AG20443 (cell line): ENCODE measurements at regions not wholly inside any gene's neighbourhood (a gene's known extent, or its start where the extent isn't known, plus 50 kb on each side); places are given as distances from the start of the nearest gene placed in this dataset.

Experiments used
- DNase-seq: peaks from one replicate; pipeline ENCODE4 v3.0.0; 2012; ENCODE audit warnings: low spot score, mixed read lengths

DNA sequence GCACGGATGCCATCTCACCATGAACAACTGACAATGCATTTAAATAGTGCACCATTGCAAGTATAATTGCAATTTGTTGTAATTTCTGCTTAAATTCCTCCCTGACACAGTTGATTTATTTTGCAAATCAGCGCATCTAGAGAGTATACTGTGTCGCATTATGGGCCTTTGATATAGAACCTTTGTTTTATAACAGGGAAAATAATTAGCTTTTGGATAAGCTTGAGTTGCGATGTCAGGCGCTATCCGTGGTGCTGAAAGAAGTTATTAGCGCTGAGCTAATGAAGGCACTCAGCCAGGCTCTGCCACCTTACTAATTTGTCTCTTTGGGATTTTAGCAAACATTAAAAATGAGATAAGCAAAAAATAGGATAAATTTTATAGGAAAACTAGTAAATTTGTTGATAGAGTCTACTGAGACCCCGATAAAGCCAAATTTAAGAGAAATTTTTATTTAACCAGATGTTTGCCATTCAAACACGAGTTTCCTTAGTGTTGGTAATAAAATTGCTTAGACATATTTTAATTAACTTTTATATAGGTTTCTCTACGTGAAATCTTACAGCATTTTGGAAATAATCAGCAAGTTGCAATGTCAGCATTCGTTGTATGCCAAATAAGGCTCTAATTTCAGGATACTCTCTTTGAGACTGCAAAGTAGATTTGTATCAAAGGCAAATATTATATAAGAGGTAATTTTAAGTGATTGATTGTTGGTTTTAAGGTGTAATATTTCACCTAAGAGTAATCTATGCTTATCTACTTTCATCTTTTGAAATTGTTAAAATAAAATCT is 355.5 kb downstream of the TLR4 start:
- DNase-seq: peak; percentile 6

- DNase-seq: no peak
Observed at GRCh38 chr9:118083161-118083560, 379.0 kb downstream of the TLR4 start.

DNA sequence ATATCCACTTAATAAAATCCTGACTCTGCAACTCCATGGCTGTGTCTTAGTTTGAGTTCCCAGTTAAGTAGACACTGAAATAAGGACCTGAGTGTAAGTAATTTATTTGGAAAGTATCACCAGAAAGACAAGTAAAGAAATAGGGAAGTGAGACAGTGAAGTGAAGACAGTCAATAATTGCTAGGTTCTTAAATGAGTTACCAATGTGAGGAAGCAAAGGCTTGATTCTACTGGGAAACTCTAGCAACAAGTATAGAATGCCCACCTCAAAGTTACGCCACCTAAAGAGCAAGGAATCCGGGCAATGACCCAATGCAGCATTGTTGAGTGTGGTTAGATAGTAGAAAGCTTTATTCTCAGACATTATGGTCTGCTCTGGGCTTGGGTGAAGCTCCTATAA is 383.9 kb downstream of the TLR4 start:
- no peak for DNase-seq

DNA sequence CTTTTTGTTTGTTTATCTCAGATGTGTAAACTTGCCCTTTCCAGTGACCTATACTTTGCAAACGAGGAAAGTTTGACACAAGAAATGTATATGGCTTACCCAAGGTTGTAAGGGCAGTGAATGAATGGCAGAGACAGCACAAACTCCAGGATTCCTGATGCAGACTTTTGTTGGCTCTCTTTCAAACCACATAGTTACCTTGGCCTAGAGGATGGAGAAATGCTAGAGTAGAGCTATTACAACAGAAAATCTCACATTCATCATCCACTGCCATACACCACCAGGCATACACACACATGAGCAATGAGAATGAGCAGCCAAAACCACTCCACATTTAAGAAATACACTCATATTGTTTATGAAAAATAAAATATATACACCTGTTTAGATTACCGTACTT is 387.0 kb downstream of the TLR4 start:
- no peak for DNase-seq

DNA sequence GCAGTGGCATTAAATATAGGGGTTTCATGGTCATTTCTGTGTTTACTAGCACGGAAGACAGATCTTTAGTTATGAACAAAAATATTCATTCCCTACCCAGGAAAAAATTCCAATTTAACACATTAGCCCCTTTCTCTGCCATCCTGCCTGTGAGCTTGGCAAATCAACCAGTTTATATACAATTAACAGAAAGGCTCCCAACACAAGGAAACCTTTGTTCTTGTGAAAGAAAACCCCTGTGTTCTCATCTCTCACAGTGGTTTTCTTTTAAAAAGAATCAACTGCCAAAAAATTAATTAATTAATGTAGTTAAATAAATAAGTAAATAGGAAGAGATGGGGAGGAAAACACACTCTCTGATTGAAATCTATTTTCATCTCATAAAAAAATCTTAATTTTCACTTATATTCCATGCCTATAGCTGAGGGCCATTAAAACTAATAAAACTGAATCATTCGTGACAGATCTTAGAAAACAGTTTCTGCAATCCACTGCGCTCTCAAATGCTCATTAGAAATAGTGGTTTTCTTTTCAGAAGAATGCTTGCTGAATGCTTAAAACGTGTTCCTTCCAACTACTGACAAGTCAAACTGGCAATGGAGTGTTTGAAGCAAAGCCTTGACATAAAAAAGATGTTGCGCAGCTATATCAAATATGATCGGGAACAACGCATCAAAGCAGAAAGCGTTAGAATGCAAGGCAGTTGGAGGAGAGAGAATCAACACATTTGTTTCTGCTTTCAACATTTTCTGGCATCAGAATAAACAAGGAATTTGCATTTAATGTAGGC is 387.7 kb downstream of the TLR4 start:
- no peak for DNase-seq

- no peak for DNase-seq
Observed at GRCh38 chr9:118094387-118094786, 390.2 kb downstream of the TLR4 start.

- no peak for DNase-seq
Observed at GRCh38 chr9:118100529-118101419, 396.6 kb downstream of the TLR4 start.

GRCh38 chr9:118104363-118104762 is 400.2 kb downstream of the TLR4 start:
- no peak for DNase-seq

DNA sequence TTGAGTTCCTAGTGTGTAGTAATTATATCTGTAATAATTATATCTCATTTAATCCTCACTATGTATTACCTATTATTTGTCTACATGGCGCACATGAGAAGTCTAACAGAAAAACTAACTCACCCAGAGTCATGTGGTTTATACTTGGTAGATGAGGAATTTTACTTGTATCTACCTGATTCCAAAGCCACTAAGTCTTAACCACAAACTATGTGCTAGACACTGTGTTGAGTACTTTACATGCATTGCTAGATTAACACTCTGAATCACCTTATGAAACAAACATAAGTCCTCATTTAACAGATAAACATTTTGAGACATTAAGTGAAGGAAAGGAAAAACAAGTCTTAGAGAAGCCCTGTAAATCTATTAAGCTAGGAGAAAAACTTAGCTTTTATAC is 404.8 kb downstream of the TLR4 start:
- DNase-seq: no peak

DNA sequence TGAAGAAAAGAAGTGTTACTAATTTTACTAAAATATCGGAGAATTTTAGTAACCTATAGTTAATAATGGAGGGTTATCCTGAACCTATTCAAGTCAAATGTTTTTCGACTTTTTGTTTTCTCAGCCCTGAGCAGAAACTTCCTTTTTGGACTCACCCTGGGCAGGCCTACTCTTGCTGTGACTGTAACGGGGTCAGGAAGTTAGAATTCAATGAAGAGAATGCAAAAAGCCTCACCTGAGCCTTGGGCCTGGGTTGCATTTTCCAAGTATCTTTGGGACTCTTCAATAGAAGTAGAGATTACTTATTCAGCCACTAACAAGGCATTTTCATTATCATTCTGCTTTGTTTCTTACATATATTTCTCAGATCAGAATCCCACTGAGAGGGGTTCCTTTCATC is 405.3 kb downstream of the TLR4 start:
- DNase-seq: no peak

DNA sequence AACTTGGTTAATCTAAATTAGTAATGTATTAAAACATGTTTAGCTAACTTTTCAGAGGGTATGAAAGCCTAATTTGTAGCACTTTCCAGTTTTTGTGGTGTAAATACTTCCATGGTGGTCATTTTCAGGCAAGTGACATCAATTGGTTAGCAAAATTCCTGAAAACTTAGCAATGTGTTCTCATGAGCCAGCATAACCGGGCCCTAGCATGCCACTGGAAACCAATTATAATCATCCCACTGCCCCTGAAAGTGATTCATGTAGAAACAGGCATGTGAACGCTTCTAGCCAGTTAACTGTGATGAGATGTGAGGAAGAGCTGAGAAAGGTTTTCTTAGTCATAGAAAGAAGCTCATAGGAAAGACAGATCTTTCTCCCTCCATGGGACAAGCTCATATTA is 417.2 kb downstream of the TLR4 start:
- no peak for DNase-seq

- no peak for DNase-seq
Observed at GRCh38 chr9:118128313-118128712, 424.1 kb downstream of the TLR4 start.

- no peak for DNase-seq
Observed at GRCh38 chr9:118129541-118129940, 425.3 kb downstream of the TLR4 start.

GRCh38 chr9:118148990-118149389 is 444.8 kb downstream of the TLR4 start:
- DNase-seq: no peak

GRCh38 chr9:118156846-118157245 is 452.6 kb downstream of the TLR4 start:
- no peak for DNase-seq

- DNase-seq: no peak
Observed at GRCh38 chr9:118162716-118163115, 458.5 kb downstream of the TLR4 start.

GRCh38 chr9:118163751-118164150 is 459.5 kb downstream of the TLR4 start:
- DNase-seq: no peak

- DNase-seq: no peak
Observed at GRCh38 chr9:118165451-118165850, 461.2 kb downstream of the TLR4 start.

GRCh38 chr9:118170032-118170955 is 466.1 kb downstream of the TLR4 start:
- DNase-seq: peak; percentile 78

GRCh38 chr9:118177241-118177640 is 473.0 kb downstream of the TLR4 start:
- DNase-seq: no peak

DNA sequence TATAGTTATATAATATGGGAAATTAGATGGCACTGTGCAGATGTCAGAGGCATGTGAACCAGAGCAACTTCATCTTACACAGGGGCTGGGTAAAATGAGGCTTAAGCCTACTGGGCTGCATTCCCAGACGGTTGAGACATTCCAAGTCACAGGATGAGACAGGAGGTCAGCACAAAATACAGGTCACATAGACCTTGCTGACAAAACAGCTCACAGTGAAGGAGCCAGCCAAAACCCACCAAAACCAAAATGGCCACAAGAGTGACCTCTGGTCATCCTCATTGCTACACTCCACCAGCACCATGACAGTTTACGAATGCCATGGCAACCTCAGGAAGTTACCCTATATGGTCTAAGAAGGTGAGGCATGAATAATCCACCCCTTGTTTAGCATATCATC is 479.4 kb downstream of the TLR4 start:
- DNase-seq: no peak
